ENCODE measurements at regions not wholly inside any gene's neighbourhood (a gene's known extent, or its start where the extent isn't known, plus 50 kb on each side); places are given as distances from the start of the nearest gene placed in this dataset.

- TF ChIP-seq GATA3 (IDR thresholded peaks at IDR 0.05; ENCODE audit: low read depth, low read length) (no peak), GATA2 (IDR thresholded peaks at IDR 0.05; ENCODE audit: low read depth, low read length) (no peak)
Measured at GRCh38 chr10:3419719-3420495, 247.3 kb upstream of the PITRM1 start.

GRCh38 chr10:3418926-3419325 is 246.3 kb upstream of the PITRM1 start:
- TF ChIP-seq GATA3 (IDR thresholded peaks at IDR 0.05; ENCODE audit: low read depth, low read length) (no peak), GATA2 (IDR thresholded peaks at IDR 0.05; ENCODE audit: low read depth, low read length) (no peak)

- TF ChIP-seq GATA3 (IDR thresholded peaks at IDR 0.05; ENCODE audit: low read depth, low read length) (no peak), GATA2 (IDR thresholded peaks at IDR 0.05; ENCODE audit: low read depth, low read length) (no peak)
Measured at GRCh38 chr10:3418041-3418754, 245.6 kb upstream of the PITRM1 start.

GRCh38 chr10:3417096-3417495 is 244.5 kb upstream of the PITRM1 start:
- TF ChIP-seq GATA2 (IDR thresholded peaks at IDR 0.05; ENCODE audit: low read depth, low read length) (no peak), GATA3 (IDR thresholded peaks at IDR 0.05; ENCODE audit: low read depth, low read length) (no peak)

GRCh38 chr10:3415878-3416605 is 243.5 kb upstream of the PITRM1 start:
- TF ChIP-seq GATA2 (IDR thresholded peaks at IDR 0.05; ENCODE audit: low read depth, low read length) (no peak), GATA3 (IDR thresholded peaks at IDR 0.05; ENCODE audit: low read depth, low read length) (no peak)

GRCh38 chr10:3415038-3415736 is 242.6 kb upstream of the PITRM1 start:
- no peak for TF ChIP-seq GATA2 (IDR thresholded peaks at IDR 0.05; ENCODE audit: low read depth, low read length)
- no peak for TF ChIP-seq GATA3 (IDR thresholded peaks at IDR 0.05; ENCODE audit: low read depth, low read length)

GRCh38 chr10:3414667-3415023 is 242.1 kb upstream of the PITRM1 start:
- TF ChIP-seq GATA3 (IDR thresholded peaks at IDR 0.05; ENCODE audit: low read depth, low read length) (no peak), GATA2 (IDR thresholded peaks at IDR 0.05; ENCODE audit: low read depth, low read length) (no peak)

- no peak for TF ChIP-seq GATA3 (IDR thresholded peaks at IDR 0.05; ENCODE audit: low read depth, low read length)
- no peak for TF ChIP-seq GATA2 (IDR thresholded peaks at IDR 0.05; ENCODE audit: low read depth, low read length)
Measured at GRCh38 chr10:3413937-3414666, 241.5 kb upstream of the PITRM1 start.

GRCh38 chr10:3412646-3413045 is 240.1 kb upstream of the PITRM1 start:
- TF ChIP-seq GATA2 (IDR thresholded peaks at IDR 0.05; ENCODE audit: low read depth, low read length) (no peak), GATA3 (IDR thresholded peaks at IDR 0.05; ENCODE audit: low read depth, low read length) (no peak)

- TF ChIP-seq GATA3 (IDR thresholded peaks at IDR 0.05; ENCODE audit: low read depth, low read length) (no peak), GATA2 (IDR thresholded peaks at IDR 0.05; ENCODE audit: low read depth, low read length) (no peak)
Measured at GRCh38 chr10:3412071-3412582, 239.5 kb upstream of the PITRM1 start.

- TF ChIP-seq GATA2 (IDR thresholded peaks at IDR 0.05; ENCODE audit: low read depth, low read length), result no peak
- no peak for TF ChIP-seq GATA3 (IDR thresholded peaks at IDR 0.05; ENCODE audit: low read depth, low read length)
Measured at GRCh38 chr10:3411044-3411443, 238.5 kb upstream of the PITRM1 start.

GRCh38 chr10:3409928-3410327 is 237.3 kb upstream of the PITRM1 start:
- no peak for TF ChIP-seq GATA2 (IDR thresholded peaks at IDR 0.05; ENCODE audit: low read depth, low read length)
- no peak for TF ChIP-seq GATA3 (IDR thresholded peaks at IDR 0.05; ENCODE audit: low read depth, low read length)

Data from SH-SY5Y (cell line).